SK-N-SH treated with all-trans-retinoic acid at 6 μM for 48 hours (cell line): ENCODE measurements at regions not wholly inside any gene's neighbourhood (a gene's known extent, or its start where the extent isn't known, plus 50 kb on each side); places are given as distances from the start of the nearest gene placed in this dataset.
A peak's percentile ranks its signal among the peaks of the same experiment; 100 is the strongest.

Source experiments
- ATAC-seq: fragments of 200-7000 bp; cut with Tn5 transposase; 3 replicates; pipeline ENCODE4 v1.9.1; 2020; ENCODE audit warnings: mild to moderate bottlenecking, moderate library complexity
- BACH2 ChIP-seq: fragments of 250-450 bp; sonication (Bioruptor Pico); IDR thresholded peaks from 2 replicates; pipeline ENCODE4 v1.9.0; 2021; ENCODE audit warnings: mild to moderate bottlenecking, borderline replicate concordance
- GLIS3 ChIP-seq: fragments of 250-450 bp; sonication (Bioruptor Pico); IDR thresholded peaks from 2 replicates; pipeline ENCODE4 v1.5.0; 2020; ENCODE audit warnings: mild to moderate bottlenecking, moderate library complexity
- OSR1 ChIP-seq: fragments of 250-450 bp; sonication (Bioruptor Pico); IDR thresholded peaks from 2 replicates; pipeline ENCODE4 v1.8.0; 2022; ENCODE audit warnings: moderate library complexity, mild to moderate bottlenecking, inconsistent platforms
- PPARA ChIP-seq: fragments of 250-450 bp; sonication (Bioruptor Pico); IDR thresholded peaks from 2 replicates; pipeline ENCODE4 v1.5.0; 2020; ENCODE audit warnings: mild to moderate bottlenecking, borderline replicate concordance
- RARB ChIP-seq: fragments of 250-450 bp; sonication (Bioruptor Pico); IDR thresholded peaks from 2 replicates; pipeline ENCODE4 v1.8.0; 2021; ENCODE audit warnings: mild to moderate bottlenecking, moderate library complexity
- ZC3H10 ChIP-seq: fragments of 250-450 bp; sonication (Bioruptor Pico); IDR thresholded peaks from 2 replicates; pipeline ENCODE4 v1.5.1; 2021; ENCODE audit warnings: mild to moderate bottlenecking, moderate library complexity
- ZFP30 ChIP-seq: fragments of 450-650 bp; formaldehyde crosslinking; IDR thresholded peaks from 2 replicates; pipeline ENCODE4 v1.5.0; 2022; ENCODE audit warnings: mild to moderate bottlenecking, moderate library complexity
- ZNF565 ChIP-seq: fragments of 450-650 bp; formaldehyde crosslinking; conservative IDR thresholded peaks from 2 replicates; pipeline ENCODE4 v1.5.0; 2020; ENCODE audit warnings: low read depth, mild to moderate bottlenecking, moderate library complexity
- ZNF70 ChIP-seq: fragments of 450-650 bp; formaldehyde crosslinking; IDR thresholded peaks from 2 replicates; pipeline ENCODE4 v1.5.0; 2020; ENCODE audit warnings: mild to moderate bottlenecking, moderate library complexity
- TF ChIP-seq, protein P1 (sequence below): fragments of 250-450 bp; sonication (Bioruptor Pico); IDR thresholded peaks from 2 replicates; pipeline ENCODE4 v1.5.1; 2020; ENCODE audit warnings: low read depth, mild to moderate bottlenecking, moderate library complexity
- TF ChIP-seq, protein P2 (sequence below): fragments of 250-450 bp; sonication (Bioruptor Pico); IDR thresholded peaks from 2 replicates; pipeline ENCODE4 v1.5.0; 2020; ENCODE audit warnings: mild to moderate bottlenecking, moderate library complexity
- TF ChIP-seq, protein P3 (sequence below): fragments of 250-450 bp; sonication (Bioruptor Pico); IDR thresholded peaks from 2 replicates; pipeline ENCODE4 v1.5.1; 2021; ENCODE audit warnings: mild to moderate bottlenecking, moderate library complexity
- TF ChIP-seq, protein P4 (sequence below): fragments of 250-450 bp; sonication (Bioruptor Pico); IDR thresholded peaks from 2 replicates; pipeline ENCODE4 v1.8.0; 2021; ENCODE audit warnings: low read depth, mild to moderate bottlenecking, moderate library complexity, borderline replicate concordance
- TF ChIP-seq, protein P5 (sequence below): fragments of 250-450 bp; sonication (Bioruptor Pico); IDR thresholded peaks from 2 replicates; pipeline ENCODE4 v1.8.0; 2020; ENCODE audit warnings: mild to moderate bottlenecking, moderate library complexity, borderline replicate concordance

DNA sequence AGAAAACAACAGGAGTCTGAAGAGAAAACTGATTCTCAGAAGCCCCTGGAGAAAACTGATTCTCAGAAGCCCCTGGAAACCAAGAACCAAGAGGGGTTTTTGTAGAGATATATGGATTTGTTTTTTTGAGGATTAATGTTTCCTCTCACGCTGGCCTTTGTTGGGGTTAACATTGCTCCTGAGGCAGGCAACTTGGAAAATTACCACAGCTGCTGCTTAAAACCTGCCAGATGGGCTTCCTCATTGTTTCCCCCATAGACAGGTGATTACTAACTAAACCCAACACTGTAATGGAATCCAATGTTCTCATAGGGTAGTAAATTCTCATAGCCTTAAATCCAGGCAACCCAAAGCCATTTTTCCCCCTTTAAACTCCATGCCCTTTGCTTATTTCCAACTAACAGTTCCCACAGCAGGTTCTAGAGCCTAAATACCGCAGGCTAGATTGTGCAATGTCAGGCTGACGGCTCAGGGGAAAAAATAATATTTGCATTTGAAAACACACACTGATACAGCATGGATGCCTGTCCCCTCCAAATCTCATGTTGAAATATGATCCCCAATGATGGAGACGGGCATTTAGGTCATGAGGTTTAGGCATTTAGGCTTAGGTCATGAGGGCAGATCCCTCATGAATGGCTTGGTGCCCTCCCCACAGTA lies 272.3 kb upstream of the PKDCC start:
- ATAC-seq, result no peak

DNA sequence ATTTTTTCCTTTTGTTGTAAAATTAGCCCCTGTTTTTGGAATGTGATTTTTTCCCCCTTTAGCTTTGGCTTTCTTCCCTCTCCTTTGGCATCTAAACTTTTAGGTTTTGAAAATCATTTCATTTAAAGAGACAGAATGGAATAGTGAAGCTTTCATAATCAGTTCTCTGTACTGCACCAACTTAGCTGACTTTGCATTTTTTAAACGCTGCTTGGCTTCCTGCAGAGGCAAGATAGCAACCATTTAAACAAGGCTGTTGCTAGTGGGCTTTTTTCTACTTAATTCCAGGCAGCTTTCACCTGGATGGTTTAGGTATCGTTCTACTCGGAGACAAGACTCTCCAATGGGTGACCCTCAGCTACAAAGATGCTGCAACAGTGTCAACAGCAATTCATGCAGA lies 267.9 kb upstream of the PKDCC start:
- no peak for TF ChIP-seq PPARA
- no peak for TF ChIP-seq BACH2 (CRISPR knock-in tag)
- no peak for TF ChIP-seq ZFP30
- TF ChIP-seq, protein P1, sequence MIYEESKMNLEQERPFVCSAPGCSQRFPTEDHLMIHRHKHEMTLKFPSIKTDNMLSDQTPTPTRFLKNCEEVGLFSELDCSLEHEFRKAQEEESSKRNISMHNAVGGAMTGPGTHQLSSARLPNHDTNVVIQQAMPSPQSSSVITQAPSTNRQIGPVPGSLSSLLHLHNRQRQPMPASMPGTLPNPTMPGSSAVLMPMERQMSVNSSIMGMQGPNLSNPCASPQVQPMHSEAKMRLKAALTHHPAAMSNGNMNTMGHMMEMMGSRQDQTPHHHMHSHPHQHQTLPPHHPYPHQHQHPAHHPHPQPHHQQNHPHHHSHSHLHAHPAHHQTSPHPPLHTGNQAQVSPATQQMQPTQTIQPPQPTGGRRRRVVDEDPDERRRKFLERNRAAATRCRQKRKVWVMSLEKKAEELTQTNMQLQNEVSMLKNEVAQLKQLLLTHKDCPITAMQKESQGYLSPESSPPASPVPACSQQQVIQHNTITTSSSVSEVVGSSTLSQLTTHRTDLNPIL (CRISPR knock-in tag), result no peak
- no peak for TF ChIP-seq RARB
- TF ChIP-seq, protein P2, sequence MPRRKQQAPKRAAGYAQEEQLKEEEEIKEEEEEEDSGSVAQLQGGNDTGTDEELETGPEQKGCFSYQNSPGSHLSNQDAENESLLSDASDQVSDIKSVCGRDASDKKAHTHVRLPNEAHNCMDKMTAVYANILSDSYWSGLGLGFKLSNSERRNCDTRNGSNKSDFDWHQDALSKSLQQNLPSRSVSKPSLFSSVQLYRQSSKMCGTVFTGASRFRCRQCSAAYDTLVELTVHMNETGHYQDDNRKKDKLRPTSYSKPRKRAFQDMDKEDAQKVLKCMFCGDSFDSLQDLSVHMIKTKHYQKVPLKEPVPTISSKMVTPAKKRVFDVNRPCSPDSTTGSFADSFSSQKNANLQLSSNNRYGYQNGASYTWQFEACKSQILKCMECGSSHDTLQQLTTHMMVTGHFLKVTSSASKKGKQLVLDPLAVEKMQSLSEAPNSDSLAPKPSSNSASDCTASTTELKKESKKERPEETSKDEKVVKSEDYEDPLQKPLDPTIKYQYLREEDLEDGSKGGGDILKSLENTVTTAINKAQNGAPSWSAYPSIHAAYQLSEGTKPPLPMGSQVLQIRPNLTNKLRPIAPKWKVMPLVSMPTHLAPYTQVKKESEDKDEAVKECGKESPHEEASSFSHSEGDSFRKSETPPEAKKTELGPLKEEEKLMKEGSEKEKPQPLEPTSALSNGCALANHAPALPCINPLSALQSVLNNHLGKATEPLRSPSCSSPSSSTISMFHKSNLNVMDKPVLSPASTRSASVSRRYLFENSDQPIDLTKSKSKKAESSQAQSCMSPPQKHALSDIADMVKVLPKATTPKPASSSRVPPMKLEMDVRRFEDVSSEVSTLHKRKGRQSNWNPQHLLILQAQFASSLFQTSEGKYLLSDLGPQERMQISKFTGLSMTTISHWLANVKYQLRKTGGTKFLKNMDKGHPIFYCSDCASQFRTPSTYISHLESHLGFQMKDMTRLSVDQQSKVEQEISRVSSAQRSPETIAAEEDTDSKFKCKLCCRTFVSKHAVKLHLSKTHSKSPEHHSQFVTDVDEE (CRISPR knock-in tag), result no peak
- TF ChIP-seq ZNF70 (CRISPR knock-in tag), result no peak
- TF ChIP-seq, protein P3, sequence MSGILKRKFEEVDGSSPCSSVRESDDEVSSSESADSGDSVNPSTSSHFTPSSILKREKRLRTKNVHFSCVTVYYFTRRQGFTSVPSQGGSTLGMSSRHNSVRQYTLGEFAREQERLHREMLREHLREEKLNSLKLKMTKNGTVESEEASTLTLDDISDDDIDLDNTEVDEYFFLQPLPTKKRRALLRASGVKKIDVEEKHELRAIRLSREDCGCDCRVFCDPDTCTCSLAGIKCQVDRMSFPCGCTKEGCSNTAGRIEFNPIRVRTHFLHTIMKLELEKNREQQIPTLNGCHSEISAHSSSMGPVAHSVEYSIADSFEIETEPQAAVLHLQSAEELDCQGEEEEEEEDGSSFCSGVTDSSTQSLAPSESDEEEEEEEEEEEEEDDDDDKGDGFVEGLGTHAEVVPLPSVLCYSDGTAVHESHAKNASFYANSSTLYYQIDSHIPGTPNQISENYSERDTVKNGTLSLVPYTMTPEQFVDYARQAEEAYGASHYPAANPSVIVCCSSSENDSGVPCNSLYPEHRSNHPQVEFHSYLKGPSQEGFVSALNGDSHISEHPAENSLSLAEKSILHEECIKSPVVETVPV (CRISPR knock-in tag), result no peak
- no peak for ATAC-seq

More for the DNA sequence above, 272.3 kb upstream of the PKDCC start:
- no peak for TF ChIP-seq ZNF70 (CRISPR knock-in tag)
- TF ChIP-seq ZFP30, result no peak
- no peak for TF ChIP-seq ZNF565 (CRISPR knock-in tag)
- TF ChIP-seq, protein P2 (CRISPR knock-in tag), result no peak
- no peak for TF ChIP-seq OSR1 (CRISPR knock-in tag)
- no peak for TF ChIP-seq PPARA
- TF ChIP-seq RARB, result no peak
- TF ChIP-seq, protein P3 (CRISPR knock-in tag), result no peak
- no peak for TF ChIP-seq BACH2 (CRISPR knock-in tag)
- no peak for TF ChIP-seq ZC3H10 (CRISPR knock-in tag)
- no peak for TF ChIP-seq GLIS3
- TF ChIP-seq, protein P4, sequence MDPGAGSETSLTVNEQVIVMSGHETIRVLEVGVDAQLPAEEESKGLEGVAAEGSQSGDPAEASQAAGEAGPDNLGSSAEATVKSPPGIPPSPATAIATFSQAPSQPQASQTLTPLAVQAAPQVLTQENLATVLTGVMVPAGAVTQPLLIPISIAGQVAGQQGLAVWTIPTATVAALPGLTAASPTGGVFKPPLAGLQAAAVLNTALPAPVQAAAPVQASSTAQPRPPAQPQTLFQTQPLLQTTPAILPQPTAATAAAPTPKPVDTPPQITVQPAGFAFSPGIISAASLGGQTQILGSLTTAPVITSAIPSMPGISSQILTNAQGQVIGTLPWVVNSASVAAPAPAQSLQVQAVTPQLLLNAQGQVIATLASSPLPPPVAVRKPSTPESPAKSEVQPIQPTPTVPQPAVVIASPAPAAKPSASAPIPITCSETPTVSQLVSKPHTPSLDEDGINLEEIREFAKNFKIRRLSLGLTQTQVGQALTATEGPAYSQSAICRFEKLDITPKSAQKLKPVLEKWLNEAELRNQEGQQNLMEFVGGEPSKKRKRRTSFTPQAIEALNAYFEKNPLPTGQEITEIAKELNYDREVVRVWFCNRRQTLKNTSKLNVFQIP, result no peak

DNA sequence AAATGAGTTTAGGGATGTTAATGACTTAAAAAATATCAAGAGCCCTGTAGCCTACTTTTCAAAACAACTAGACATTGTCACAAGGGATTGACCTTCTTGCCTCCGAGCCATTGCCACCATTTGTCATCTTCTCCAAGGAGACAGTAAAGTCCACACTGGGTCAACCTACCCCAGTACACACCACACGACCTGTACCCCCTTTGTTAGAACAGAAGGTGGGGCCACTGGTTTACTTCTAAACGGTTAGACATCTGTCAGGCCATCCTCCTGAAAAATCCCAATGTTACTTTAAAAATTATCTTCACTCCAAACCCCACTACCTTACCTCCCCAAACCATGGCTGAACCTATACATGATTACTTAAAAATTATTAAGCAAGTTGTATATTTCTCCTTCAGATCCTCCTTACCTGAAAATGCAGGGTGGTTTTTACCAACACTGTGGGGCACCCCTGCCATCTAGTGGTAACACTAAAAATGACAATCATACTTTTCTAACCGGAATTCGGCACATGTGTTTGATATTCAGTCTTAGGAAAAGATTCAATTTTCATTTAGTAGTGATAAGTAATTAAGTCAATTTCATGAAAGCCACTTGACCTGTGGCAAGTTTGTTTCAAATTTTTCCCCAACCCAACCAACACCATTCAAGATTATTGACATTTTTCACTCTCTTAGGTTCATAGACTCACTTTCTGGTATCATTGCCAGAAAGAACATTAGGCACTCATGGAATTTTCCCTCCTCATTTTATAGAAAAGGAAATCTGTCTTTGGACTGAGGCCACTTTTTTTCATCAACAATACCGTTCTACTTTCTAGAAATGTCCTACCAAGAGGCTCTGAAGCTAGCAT lies 265.3 kb upstream of the PKDCC start:
- TF ChIP-seq, protein P5, sequence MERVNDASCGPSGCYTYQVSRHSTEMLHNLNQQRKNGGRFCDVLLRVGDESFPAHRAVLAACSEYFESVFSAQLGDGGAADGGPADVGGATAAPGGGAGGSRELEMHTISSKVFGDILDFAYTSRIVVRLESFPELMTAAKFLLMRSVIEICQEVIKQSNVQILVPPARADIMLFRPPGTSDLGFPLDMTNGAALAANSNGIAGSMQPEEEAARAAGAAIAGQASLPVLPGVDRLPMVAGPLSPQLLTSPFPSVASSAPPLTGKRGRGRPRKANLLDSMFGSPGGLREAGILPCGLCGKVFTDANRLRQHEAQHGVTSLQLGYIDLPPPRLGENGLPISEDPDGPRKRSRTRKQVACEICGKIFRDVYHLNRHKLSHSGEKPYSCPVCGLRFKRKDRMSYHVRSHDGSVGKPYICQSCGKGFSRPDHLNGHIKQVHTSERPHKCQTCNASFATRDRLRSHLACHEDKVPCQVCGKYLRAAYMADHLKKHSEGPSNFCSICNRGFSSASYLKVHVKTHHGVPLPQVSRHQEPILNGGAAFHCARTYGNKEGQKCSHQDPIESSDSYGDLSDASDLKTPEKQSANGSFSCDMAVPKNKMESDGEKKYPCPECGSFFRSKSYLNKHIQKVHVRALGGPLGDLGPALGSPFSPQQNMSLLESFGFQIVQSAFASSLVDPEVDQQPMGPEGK (CRISPR knock-in tag), result no peak
- TF ChIP-seq, protein P2 (CRISPR knock-in tag), result 0 out of 2 replicates have a peak, but pooled peaks have one; percentile 17
- TF ChIP-seq, all 23 proteins: peak for 1
- peak; percentile 76 for ATAC-seq
